Spleen (tissue), 7 donors: ENCODE measurements at regions not wholly inside any gene's neighbourhood (a gene's known extent, or its start where the extent isn't known, plus 50 kb on each side); places are given as distances from the start of the nearest gene placed in this dataset.

Source experiments
- CTCF ChIP-seq, 11 experiments: fragments of 200-600 bp in 7 of 11; fragments of 450-650 bp in 4 of 11; sonication (generic) in 4 of 11; IDR thresholded peaks in 8 of 11; conservative IDR thresholded peaks in 3 of 11; 1 replicate in 7 of 11; 2 replicates in 4 of 11; pipeline versions ENCODE4 v1.4.0 to v1.8.0; 2016 to 2021; ENCODE audit warnings: antibody characterized with exemption in 11 of 11, inconsistent platforms in 4 of 11, mild to moderate bottlenecking in 1 of 11
- POLR2A ChIP-seq, 3 donors: fragments of 450-650 bp; IDR thresholded peaks; one replicate each; pipeline ENCODE4 v1.5.1; 2017; ENCODE audit warnings: antibody characterized with exemption in 3 of 3, mild to moderate bottlenecking in 1 of 3
- POLR2AphosphoS5 ChIP-seq, 3 donors: sonication (generic); formaldehyde crosslinking; IDR thresholded peaks; one replicate each; pipeline ENCODE4 v1.5.1; 2017; ENCODE audit warnings: antibody characterized with exemption in 3 of 3
- donor health status: DM: no; HTN: no; CAD: no; lungs with moderate emphysema.
- donor health status: DM: no; HTN: no; CAD: no.
- donor health status: DM: no; HTN: no; CAD: no.

GRCh38 chr1:83637009-83637408 lies 361.9 kb downstream of the TTLL7 start:
- TF ChIP-seq CTCF (IDR thresholded peaks at IDR 0.05 in 8 of 11, conservative IDR thresholded peaks at IDR 0.05 in 3 of 11), result no peak
- TF ChIP-seq POLR2A (IDR thresholded peaks at IDR 0.05), result no peak
- no peak for TF ChIP-seq POLR2AphosphoS5 (IDR thresholded peaks at IDR 0.05)
